Large intestine (tissue), 3 donors: ENCODE measurements at regions not wholly inside any gene's neighbourhood (a gene's known extent, or its start where the extent isn't known, plus 50 kb on each side); places are given as distances from the start of the nearest gene placed in this dataset.
"Not testable (repeated sequence)": the region's sequence is repeated elsewhere in the genome, so short reads cannot be mapped to it uniquely, and the experiment has no call there.

ENCODE experiments used
- DNase-seq, 2 donors: peaks; one replicate each; pipeline versions ENCODE4 v3.0.0 to v3.0.0-alpha.2; 2013
- H3K27ac ChIP-seq: one replicate; pipeline ENCODE4 v1.5.1; 2013; ENCODE audit warnings: low read length
- H3K27me3 ChIP-seq: 2 replicates; pipeline ENCODE4 v1.6.1; 2013; ENCODE audit warnings: low read length; ENCODE audit not compliant: control insufficient read depth, insufficient read depth
- H3K36me3 ChIP-seq: 2 replicates; pipeline ENCODE4 v1.6.1; 2013; ENCODE audit warnings: low read length; ENCODE audit not compliant: control insufficient read depth, insufficient read depth
- H3K4me1 ChIP-seq: one replicate; pipeline ENCODE4 v1.6.1; 2013; ENCODE audit warnings: low read length; ENCODE audit not compliant: control insufficient read depth, insufficient read depth
- H3K4me3 ChIP-seq: one replicate; pipeline ENCODE4 v1.5.1; 2013; ENCODE audit warnings: low read length
- H3K9me3 ChIP-seq: one replicate; pipeline ENCODE4 v1.6.1; 2013; ENCODE audit warnings: mild to moderate bottlenecking, low read depth, low read length, moderate library complexity; ENCODE audit not compliant: control insufficient read depth
- WGBS: methylation state at CpG from one replicate; pipeline ENCODE4 v1.1.5; 2013; ENCODE audit warnings: low lambda C conversion rate; ENCODE audit not compliant: insufficient coverage; 5-methylcytosine and 5-hydroxymethylcytosine counted together

DNA sequence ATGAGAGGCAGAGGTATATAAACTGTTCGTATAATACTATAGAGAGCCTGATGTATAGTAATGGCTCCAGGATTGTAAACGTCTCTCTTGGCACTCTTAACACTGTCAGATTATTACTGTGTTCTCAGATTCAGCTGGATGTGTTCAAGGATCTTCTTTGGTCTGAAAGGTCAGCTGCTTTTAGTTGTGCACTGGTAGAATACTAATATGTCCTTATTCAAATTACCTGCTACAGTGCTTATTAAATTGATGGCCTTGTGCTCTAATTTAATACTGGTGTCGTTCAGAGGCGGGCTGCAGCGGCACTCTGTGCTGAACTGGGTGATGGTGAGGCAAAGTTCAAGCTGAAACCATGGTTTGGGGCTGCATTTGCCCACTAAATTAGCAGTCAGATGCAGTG lies 216.7 kb upstream of the ARRDC3 start:
- Histone ChIP-seq H3K4me3 (no peak overlapping the region), H3K9me3 (no peaks in the 10 kb centered on the region), H3K27ac (no peak overlapping the region), H3K36me3 (no peaks in the 10 kb centered on the region), H3K4me1 (no peaks in the 10 kb centered on the region), H3K27me3 (no peaks in the 10 kb centered on the region)
- 50% methylated on average over 1 of the region's 5 CpGs for WGBS
- DNase-seq, result no peak

DNA sequence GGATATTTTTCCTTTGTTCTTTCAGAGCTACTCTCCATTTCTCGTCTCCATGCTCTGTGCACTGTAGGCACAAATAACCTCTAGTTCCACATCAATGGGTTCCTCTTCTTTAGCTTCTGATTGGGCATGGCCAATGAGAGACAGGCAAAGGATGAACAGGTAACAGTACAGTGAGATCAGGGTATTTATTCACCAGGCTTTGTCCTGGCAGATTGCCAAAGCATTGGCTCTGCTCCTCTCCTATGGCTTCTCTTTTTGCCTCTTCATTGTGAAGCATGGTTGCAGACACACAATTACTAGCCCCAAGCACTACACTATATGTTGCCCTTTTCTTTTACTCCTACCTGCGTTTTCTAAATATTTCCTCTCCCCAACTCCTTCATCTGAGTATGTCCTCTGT lies 215.1 kb upstream of the ARRDC3 start:
- DNase-seq, result no peak
- H3K4me1 ChIP-seq, result no peaks in the 10 kb centered on the region
- no peaks in the 10 kb centered on the region for H3K9me3 ChIP-seq
- H3K4me3 ChIP-seq, result no peak overlapping the region
- 100% methylated on average over 1 of the region's 2 CpGs for WGBS
- no peaks in the 10 kb centered on the region for H3K27me3 ChIP-seq
- no peak overlapping the region for H3K27ac ChIP-seq
- H3K36me3 ChIP-seq, result no peaks in the 10 kb centered on the region

DNA sequence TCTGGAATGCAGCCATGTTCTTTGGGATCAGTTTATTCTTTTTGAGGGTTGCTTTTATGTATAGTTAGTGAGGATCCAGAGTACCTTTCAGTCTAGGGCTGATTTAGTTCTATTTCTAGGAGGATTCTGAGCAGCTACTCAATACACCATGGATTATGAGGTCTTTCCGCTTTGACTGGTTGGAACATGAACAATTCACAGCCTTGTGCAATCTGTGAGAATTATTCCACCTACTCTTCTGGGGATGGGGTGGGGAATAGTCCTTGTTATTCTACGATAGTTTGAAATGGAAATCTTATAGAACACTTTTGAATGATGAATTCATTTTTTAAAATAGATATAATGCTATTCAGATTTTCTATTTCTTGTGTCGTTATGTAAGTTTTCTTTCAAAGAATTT lies 212.3 kb upstream of the ARRDC3 start:
- no peaks in the 10 kb centered on the region for H3K36me3 ChIP-seq
- DNase-seq, result no peak
- H3K4me1 ChIP-seq, result no peaks in the 10 kb centered on the region
- no peaks in the 10 kb centered on the region for H3K9me3 ChIP-seq
- no peak overlapping the region for H3K27ac ChIP-seq
- H3K4me3 ChIP-seq, result no peak overlapping the region
- no peaks in the 10 kb centered on the region for H3K27me3 ChIP-seq
- 79% methylated on average over 2 of the region's 3 CpGs for WGBS

DNA sequence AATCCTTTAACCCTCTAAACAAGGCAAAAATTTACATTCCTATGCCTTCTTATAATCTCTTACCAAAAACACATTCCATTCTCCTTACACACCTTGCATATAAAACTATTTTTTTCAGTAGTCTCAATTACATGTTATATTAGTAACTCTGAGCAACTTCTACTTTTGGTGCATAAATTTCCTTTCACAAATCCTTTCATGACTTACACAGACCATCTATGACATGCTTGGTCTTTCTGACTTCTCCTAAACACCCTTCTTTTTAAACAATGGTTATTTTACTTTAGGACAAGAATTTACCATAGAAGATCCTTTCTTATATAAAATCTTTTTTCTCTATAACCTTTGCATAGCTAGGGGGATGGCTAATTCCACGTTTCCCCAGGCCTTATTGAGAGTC lies 208.0 kb upstream of the ARRDC3 start:
- WGBS, result 80% methylated on average over 1 of the region's 1 CpG
- no peaks in the 10 kb centered on the region for H3K4me1 ChIP-seq
- H3K36me3 ChIP-seq, result no peaks in the 10 kb centered on the region
- H3K9me3 ChIP-seq, result no peaks in the 10 kb centered on the region
- H3K4me3 ChIP-seq, result no peak overlapping the region
- H3K27ac ChIP-seq, result no peak overlapping the region
- no peaks in the 10 kb centered on the region for H3K27me3 ChIP-seq
- no peak for DNase-seq

DNA sequence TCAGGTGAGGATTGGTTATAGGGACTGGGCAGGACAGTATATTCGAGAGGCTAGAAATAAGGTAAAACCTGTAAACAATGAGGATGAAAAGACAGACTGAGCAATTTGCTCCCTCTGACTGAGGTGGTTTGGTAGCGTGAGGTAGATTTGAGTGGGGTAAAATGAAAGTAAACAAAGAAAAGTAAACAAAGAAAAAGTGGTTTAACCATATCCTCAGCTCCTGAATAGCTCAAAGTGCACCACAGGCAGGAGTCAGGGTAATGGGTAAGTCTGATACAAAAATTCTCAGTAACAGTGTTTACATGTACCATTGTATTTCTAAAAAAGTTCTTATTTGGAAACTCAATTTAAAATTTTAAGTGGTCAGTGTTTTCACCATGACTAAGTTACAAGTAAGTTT lies 203.1 kb upstream of the ARRDC3 start:
- no peaks in the 10 kb centered on the region for H3K27me3 ChIP-seq
- no peak for DNase-seq
- H3K4me1 ChIP-seq, result no peaks in the 10 kb centered on the region
- WGBS, result 25% methylated on average over 1 of the region's 2 CpGs
- no peaks in the 10 kb centered on the region for H3K9me3 ChIP-seq
- H3K36me3 ChIP-seq, result no peaks in the 10 kb centered on the region
- no peak overlapping the region for H3K27ac ChIP-seq
- no peak overlapping the region for H3K4me3 ChIP-seq

DNA sequence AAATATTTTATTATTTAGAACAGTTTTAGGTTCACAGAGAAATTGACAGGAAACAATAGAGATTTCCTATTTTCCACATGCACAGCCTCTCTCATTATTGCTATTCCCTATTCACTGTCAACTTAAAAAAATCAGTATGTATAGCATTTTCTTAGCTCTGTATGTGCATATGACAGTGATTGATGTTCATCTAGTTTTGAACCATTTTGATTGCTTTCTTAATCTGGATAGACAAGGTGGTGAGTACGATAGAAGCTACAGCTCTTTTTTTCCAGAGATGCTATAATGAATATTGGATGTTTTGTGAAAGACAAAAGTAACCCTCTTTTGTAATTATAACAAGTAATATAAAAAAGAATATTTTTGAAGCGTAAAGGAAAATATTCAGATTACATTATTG lies 201.2 kb upstream of the ARRDC3 start:
- no peak overlapping the region for H3K4me3 ChIP-seq
- no peaks in the 10 kb centered on the region for H3K9me3 ChIP-seq
- no peaks in the 10 kb centered on the region for H3K4me1 ChIP-seq
- no peaks in the 10 kb centered on the region for H3K27me3 ChIP-seq
- no peaks in the 10 kb centered on the region for H3K36me3 ChIP-seq
- 100% methylated on average over 2 of the region's 2 CpGs for WGBS
- DNase-seq, result no peak
- H3K27ac ChIP-seq, result no peak overlapping the region

DNA sequence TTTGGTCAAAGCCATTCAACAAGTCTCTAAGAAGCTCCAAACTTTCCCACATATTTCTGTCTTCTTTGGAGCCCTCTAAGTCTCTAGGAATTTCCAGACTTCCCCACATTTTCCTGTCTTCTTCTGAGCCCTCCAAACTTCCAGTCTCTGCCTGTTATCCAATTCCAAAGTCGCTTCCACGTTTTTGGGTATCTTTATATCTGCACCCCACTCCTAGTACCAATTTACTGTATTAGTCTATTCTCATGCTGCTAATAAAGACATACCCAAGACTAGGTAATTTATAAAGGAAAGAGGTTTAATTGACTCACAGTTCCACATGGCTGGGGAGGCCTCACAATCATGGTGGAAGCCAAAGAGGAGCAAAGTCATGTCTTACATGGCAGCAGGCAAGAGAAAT lies 182.9 kb upstream of the ARRDC3 start:
- 83% methylated on average over 1 of the region's 2 CpGs for WGBS
- H3K4me1 ChIP-seq, H3K36me3 ChIP-seq, H3K9me3 ChIP-seq, H3K4me3 ChIP-seq, DNase-seq, H3K27me3 ChIP-seq, H3K27ac ChIP-seq: not testable (repeated sequence)

DNA sequence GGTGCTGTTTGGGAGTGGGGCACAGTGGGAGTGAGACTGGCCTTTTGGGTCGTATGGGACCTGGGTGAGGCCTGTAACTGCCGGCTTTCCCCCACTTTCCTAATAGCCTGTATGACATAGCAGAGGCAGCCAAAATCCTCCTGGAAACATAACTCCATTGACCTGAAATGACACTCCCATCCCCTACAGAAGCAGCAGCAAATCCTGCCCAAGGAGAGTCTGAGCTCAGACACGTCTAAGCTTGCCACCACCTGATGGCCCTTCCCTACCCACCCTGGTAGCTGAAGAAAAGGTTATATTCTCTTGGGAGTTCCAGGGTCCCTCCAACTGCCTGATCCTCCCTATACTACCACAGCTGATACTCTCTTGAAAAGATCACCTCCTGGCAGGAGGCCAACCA lies 179.8 kb upstream of the ARRDC3 start:
- WGBS, result no CpG with 5 or more reads among the region's 3 CpGs
- Histone ChIP-seq H3K27me3 (no peaks in the 10 kb centered on the region), H3K4me1 (no peaks in the 10 kb centered on the region), H3K27ac (no peak overlapping the region), H3K4me3 (no peak overlapping the region), H3K9me3 (no peaks in the 10 kb centered on the region), H3K36me3 (no peaks in the 10 kb centered on the region)
- no peak for DNase-seq

DNA sequence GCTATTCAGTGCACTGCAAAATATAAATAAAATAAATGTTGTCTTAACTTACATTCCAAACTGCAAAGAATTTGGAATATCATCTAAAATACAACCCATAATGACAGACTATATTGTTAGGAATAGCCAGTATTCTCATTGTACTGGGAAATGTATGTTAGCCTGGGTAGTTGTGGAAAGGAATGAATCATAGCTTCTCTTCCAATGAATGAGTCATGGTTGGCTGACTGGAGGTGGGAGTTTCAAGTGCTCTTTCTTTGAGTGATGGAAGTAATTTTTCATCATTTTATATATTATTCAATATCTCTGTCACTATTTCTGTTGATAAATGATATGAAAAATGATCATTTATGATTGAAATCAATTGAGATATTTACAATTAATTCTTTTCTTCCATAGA lies 158.6 kb upstream of the ARRDC3 start:
- Histone ChIP-seq H3K27me3 (no peaks in the 10 kb centered on the region), H3K36me3 (no peaks in the 10 kb centered on the region), H3K27ac (no peak overlapping the region), H3K9me3 (no peaks in the 10 kb centered on the region), H3K4me1 (no peaks in the 10 kb centered on the region), H3K4me3 (no peak overlapping the region)
- no peak for DNase-seq

DNA sequence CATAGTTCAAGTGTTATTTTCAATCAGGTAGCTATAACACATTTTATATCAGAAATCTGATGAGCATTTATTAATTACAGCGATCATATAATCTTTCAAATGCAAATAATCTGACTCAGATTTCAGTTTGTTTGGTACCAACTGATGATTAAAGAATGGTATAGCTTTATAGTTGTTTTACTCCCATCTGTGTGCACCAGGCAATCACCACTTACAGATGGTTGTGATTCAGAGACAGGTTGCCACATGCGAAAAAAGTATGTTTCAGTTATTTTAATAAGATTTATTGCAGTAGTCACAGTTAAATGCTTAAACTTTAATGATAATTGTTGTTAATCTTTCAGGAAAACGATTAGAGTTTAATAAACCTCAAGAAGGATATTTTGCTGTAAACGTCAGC lies 155.1 kb upstream of the ARRDC3 start:
- no peak overlapping the region for H3K27ac ChIP-seq
- H3K4me3 ChIP-seq, result no peak overlapping the region
- no peak for DNase-seq
- no peaks in the 10 kb centered on the region for H3K27me3 ChIP-seq
- WGBS, result 79% methylated on average over 2 of the region's 4 CpGs
- H3K4me1 ChIP-seq, result no peaks in the 10 kb centered on the region
- no peaks in the 10 kb centered on the region for H3K9me3 ChIP-seq
- H3K36me3 ChIP-seq, result no peaks in the 10 kb centered on the region

DNA sequence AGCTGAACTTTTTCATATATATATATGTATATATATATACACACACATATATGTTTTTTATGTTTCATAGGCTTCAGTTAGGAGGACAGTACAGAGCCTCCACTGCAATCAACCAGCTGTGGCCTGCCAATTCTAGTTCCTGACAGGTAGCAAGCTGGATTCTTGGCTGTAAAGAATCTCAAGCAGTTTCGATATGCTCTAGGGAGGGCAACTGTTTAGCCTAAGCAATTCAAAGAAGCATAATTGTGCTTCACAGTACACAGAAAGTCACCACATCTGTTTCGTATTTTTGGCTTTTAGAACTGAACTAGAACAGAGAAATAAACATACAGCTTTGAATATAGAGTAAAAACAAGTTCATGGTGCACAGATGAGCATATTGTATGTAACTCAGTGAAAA lies 152.4 kb upstream of the ARRDC3 start:
- Histone ChIP-seq H3K4me3 (no peak overlapping the region), H3K4me1 (no peaks in the 10 kb centered on the region), H3K9me3 (no peaks in the 10 kb centered on the region), H3K27ac (no peak overlapping the region), H3K27me3 (no peaks in the 10 kb centered on the region), H3K36me3 (no peaks in the 10 kb centered on the region)
- DNase-seq, result no peak
- WGBS, result no CpG with 5 or more reads among the region's 2 CpGs
